ENCODE measurements at regions not wholly inside any gene's neighbourhood (a gene's known extent, or its start where the extent isn't known, plus 50 kb on each side); places are given as distances from the start of the nearest gene placed in this dataset.

DNA sequence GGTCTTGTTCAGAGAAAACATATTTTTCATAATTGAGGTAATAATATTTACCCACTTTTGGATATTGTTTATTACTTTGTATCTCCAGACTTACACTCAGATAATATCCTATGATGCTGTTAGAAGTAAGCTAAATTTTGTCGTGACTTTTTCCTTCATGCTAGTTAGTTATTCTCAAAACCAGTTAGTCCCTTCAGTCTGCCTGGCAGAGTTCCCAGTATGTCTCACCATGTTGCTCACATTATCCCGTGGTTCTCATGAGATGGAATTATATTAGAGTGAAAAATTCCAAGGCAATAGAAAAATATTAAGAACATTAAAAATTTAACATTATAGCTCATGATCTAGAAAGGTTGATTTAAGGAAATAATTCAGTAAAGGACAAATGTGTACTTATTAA lies 81.5 kb upstream of the SMIM30 start:
- TF ChIP-seq POLR2A (IDR thresholded peaks at IDR 0.05), result no peak
- TF ChIP-seq CTCF (IDR thresholded peaks at IDR 0.05), result no peak

Data from uterus (tissue), 2 donors.